ENCODE measurements at regions not wholly inside any gene's neighbourhood (a gene's known extent, or its start where the extent isn't known, plus 50 kb on each side); places are given as distances from the start of the nearest gene placed in this dataset.

DNA sequence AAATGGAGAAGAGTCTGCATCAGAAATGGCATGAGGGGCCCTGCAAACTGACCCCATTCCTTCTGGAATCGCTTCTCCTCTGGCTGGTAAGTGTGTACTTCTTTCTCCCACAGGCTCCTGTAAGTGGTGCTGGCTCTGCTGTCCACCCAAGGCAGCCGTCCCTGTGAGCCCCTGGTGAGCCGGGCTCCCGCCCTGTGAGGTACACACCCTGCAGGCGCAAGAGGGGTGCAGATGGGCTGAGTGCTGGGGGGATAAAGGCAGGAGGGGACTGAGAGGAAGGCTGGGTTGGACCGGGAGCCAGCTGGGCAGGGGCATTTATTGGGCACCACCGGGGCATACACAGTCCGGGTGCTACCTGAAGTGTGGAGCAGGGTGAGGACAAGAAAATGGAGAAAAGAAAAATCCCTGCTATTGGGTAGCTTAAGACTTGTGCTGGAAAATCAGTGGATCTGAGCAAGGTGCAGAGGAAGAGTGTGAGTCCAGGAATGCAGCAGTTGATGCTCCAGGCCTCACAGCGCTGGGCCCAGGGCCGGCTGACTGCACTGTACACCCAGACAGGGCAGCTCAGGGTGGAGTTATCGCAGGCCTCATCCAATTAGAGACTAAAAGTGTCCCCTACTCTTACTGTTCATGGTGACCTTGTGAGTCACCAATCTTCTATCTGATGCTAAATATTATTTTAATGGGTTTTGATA, 455.1 kb upstream of the B3GAT1 start:
- Histone ChIP-seq H3K27me3 (ENCODE audit: insufficient read depth, low read length) (no peaks in the 10 kb centered on the region), H3K18ac (ENCODE audit: insufficient read length, low read depth, low read length) (no peak overlapping the region), H4K91ac (ENCODE audit: insufficient read length, low read depth, low read length) (no peak overlapping the region), H4K20me1 (ENCODE audit: control insufficient read depth, insufficient read depth, insufficient read length) (no peaks in the 10 kb centered on the region), H3K79me1 (ENCODE audit: insufficient read depth, low read depth, low read length, poor library complexity, severe bottlenecking) (no peaks in the 10 kb centered on the region), H2AFZ (ENCODE audit: low read length) (no peak overlapping the region), H3K23ac (ENCODE audit: insufficient read length, low read depth, low read length) (no peak overlapping the region), H2BK20ac (ENCODE audit: low read depth, low read length, poor library complexity, severe bottlenecking) (no peak overlapping the region), H3K4me2 (ENCODE audit: insufficient read depth, insufficient read length, low read length) (no peak overlapping the region), H3K56ac (ENCODE audit: insufficient read length, low read depth, low read length) (no peak overlapping the region), H3K14ac (ENCODE audit: insufficient read depth, low read length) (no peak overlapping the region), H3K4me1 (ENCODE audit: insufficient read depth, low read length) (no peaks in the 10 kb centered on the region), H2AK5ac (ENCODE audit: insufficient read length, low read length) (no peak overlapping the region), H3K23me2 (ENCODE audit: insufficient read length, low read depth, low read length, poor library complexity, severe bottlenecking) (no peaks in the 10 kb centered on the region), H4K8ac (replicated peaks; ENCODE audit: insufficient read length, low read depth, low read length) (no peak overlapping the region), H2BK5ac (ENCODE audit: insufficient read length, low read length) (no peak overlapping the region), H3K9me3 (ENCODE audit: control insufficient read depth, low read depth, low read length) (no peaks in the 10 kb centered on the region), H2BK12ac (ENCODE audit: insufficient read length, low read depth, low read length) (no peak overlapping the region), H2BK15ac (ENCODE audit: low read depth, low read length) (no peak overlapping the region), H3T11ph (ENCODE audit: low read length) (no peak overlapping the region), H3K4ac (ENCODE audit: low read depth, low read length) (no peak overlapping the region), H3K9ac (ENCODE audit: extremely low read depth, insufficient read length, low read length) (no peak overlapping the region), H3K79me2 (ENCODE audit: insufficient read depth, low read length) (no peaks in the 10 kb centered on the region), H3K27ac (ENCODE audit: insufficient read length, low read depth, low read length) (no peak overlapping the region), H2BK120ac (ENCODE audit: low read depth, low read length, poor library complexity, severe bottlenecking) (no peak overlapping the region), H4K5ac (ENCODE audit: insufficient read length, low read depth, low read length) (no peak overlapping the region)
- H3K27me3 Mint-ChIP-seq (ENCODE audit: low read depth) = peaks cover 8% of the 10 kb centered on the region
- TF ChIP-seq, protein P1, sequence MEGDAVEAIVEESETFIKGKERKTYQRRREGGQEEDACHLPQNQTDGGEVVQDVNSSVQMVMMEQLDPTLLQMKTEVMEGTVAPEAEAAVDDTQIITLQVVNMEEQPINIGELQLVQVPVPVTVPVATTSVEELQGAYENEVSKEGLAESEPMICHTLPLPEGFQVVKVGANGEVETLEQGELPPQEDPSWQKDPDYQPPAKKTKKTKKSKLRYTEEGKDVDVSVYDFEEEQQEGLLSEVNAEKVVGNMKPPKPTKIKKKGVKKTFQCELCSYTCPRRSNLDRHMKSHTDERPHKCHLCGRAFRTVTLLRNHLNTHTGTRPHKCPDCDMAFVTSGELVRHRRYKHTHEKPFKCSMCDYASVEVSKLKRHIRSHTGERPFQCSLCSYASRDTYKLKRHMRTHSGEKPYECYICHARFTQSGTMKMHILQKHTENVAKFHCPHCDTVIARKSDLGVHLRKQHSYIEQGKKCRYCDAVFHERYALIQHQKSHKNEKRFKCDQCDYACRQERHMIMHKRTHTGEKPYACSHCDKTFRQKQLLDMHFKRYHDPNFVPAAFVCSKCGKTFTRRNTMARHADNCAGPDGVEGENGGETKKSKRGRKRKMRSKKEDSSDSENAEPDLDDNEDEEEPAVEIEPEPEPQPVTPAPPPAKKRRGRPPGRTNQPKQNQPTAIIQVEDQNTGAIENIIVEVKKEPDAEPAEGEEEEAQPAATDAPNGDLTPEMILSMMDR (conservative IDR thresholded peaks at IDR 0.05) = no peak
- H3K4me1 Mint-ChIP-seq = peaks cover 11 to 16% of the 10 kb centered on the region in 2 experiments
- no CpG with 5 or more reads among the region's 11 CpGs for WGBS (ENCODE audit: extremely low coverage, insufficient read length, low lambda C conversion rate)
- H3K27ac Mint-ChIP-seq = no peak overlapping the region
- H3K36me3 Mint-ChIP-seq (ENCODE audit: insufficient read depth in 1 of 3, low read depth in 3 of 3) = no peaks in the 10 kb centered on the region
- DNase-seq = no peak
- H3K4me3 Mint-ChIP-seq = no peak overlapping the region
- no peaks in the 10 kb centered on the region; a peak in 3 of 5 replicates for H3K9me3 Mint-ChIP-seq
